Posterior cingulate gyrus (tissue), 11 donors: ENCODE measurements at regions not wholly inside any gene's neighbourhood (a gene's known extent, or its start where the extent isn't known, plus 50 kb on each side); places are given as distances from the start of the nearest gene placed in this dataset.
"Not testable (repeated sequence)": the region's sequence is repeated elsewhere in the genome, so short reads cannot be mapped to it uniquely, and the experiment has no call there.

ENCODE experiments used
- DNase-seq, 10 donors: peaks; one replicate each; pipeline versions ENCODE4 v3.0.0 to v3.0.0-alpha.2; 2020 to 2021; ENCODE audit warnings: mixed read lengths in 3 of 10
- intact Hi-C: fragments of 100-400 bp; cut with DNase I; formaldehyde crosslinking; loops from one replicate; pipeline ENCODE4 v1.15.1; 2023

- no peak for DNase-seq
- intact Hi-C loops = no loop called here
Observed at GRCh38 chr22:22193923-22194322, 50.7 kb upstream of the VPREB1 start.

- intact Hi-C loops = not testable (repeated sequence)
Observed at GRCh38 chr22:22193462-22193861, 51.1 kb upstream of the VPREB1 start.

GRCh38 chr22:22193006-22193405 lies 51.6 kb upstream of the VPREB1 start:
- DNase-seq, intact Hi-C loops: not testable (repeated sequence)

More at GRCh38 chr22:22193462-22193861, 51.1 kb upstream of the VPREB1 start:
- not testable (repeated sequence) for DNase-seq

GRCh38 chr22:22189796-22190195 lies 54.8 kb upstream of the VPREB1 start:
- intact Hi-C loops, DNase-seq: not testable (repeated sequence)

- intact Hi-C loops = not testable (repeated sequence)
Observed at GRCh38 chr22:22187863-22188262, 56.7 kb upstream of the VPREB1 start.

GRCh38 chr22:22187299-22187698 lies 57.3 kb upstream of the VPREB1 start:
- DNase-seq = no peak
- intact Hi-C loops = no loop called here

More at GRCh38 chr22:22187863-22188262, 56.7 kb upstream of the VPREB1 start:
- DNase-seq = not testable (repeated sequence)

- DNase-seq = no peak
- intact Hi-C loops = no loop called here
Observed at GRCh38 chr22:22185844-22186499, 58.6 kb upstream of the VPREB1 start.

GRCh38 chr22:22185217-22185616 lies 59.4 kb upstream of the VPREB1 start:
- DNase-seq = no peak
- intact Hi-C loops = no loop called here

GRCh38 chr22:22184277-22184807 lies 60.2 kb upstream of the VPREB1 start:
- intact Hi-C loops = no loop called here
- no peak for DNase-seq

- no peak for DNase-seq
- intact Hi-C loops = no loop called here
Observed at GRCh38 chr22:22182990-22183264, 61.7 kb upstream of the VPREB1 start.

GRCh38 chr22:22182218-22182989 lies 62.2 kb upstream of the VPREB1 start:
- intact Hi-C loops = no loop called here

GRCh38 chr22:22181341-22181850 lies 63.2 kb upstream of the VPREB1 start:
- no peak for DNase-seq
- intact Hi-C loops = no loop called here

More at GRCh38 chr22:22182218-22182989, 62.2 kb upstream of the VPREB1 start:
- no peak for DNase-seq

GRCh38 chr22:22180738-22181285 lies 63.8 kb upstream of the VPREB1 start:
- no peak for DNase-seq
- intact Hi-C loops = no loop called here

GRCh38 chr22:22179858-22180257 lies 64.7 kb upstream of the VPREB1 start:
- no peak for DNase-seq
- intact Hi-C loops = no loop called here

GRCh38 chr22:22178992-22179391 lies 65.6 kb upstream of the VPREB1 start:
- intact Hi-C loops = no loop called here

GRCh38 chr22:22178355-22178965 lies 66.1 kb upstream of the VPREB1 start:
- DNase-seq = no peak
- intact Hi-C loops = no loop called here

More at GRCh38 chr22:22178992-22179391, 65.6 kb upstream of the VPREB1 start:
- no peak for DNase-seq

- intact Hi-C loops = no loop called here
- DNase-seq = no peak
Observed at GRCh38 chr22:22176929-22177616, 67.5 kb upstream of the VPREB1 start.

GRCh38 chr22:22172896-22173628 lies 71.5 kb upstream of the VPREB1 start:
- intact Hi-C loops, DNase-seq: not testable (repeated sequence)

GRCh38 chr22:22171357-22172218 lies 73.0 kb upstream of the VPREB1 start:
- DNase-seq = no peak
- intact Hi-C loops = no loop called here
